Tibial nerve (tissue), 4 donors: ENCODE measurements at regions not wholly inside any gene's neighbourhood (a gene's known extent, or its start where the extent isn't known, plus 50 kb on each side); places are given as distances from the start of the nearest gene placed in this dataset.
"Not testable (repeated sequence)": the region's sequence is repeated elsewhere in the genome, so short reads cannot be mapped to it uniquely, and the experiment has no call there.

ENCODE experiments used
- DNase-seq, 2 donors: peaks; one replicate each; pipeline ENCODE4 v3.0.0-alpha.2; 2019; ENCODE audit warnings: low spot score in 2 of 2
- H3K27ac ChIP-seq, 4 donors: fragments of 200-600 bp; sonication (generic) in 3 of 4; one replicate each; pipeline ENCODE4 v1.5.1; 2017 to 2019; ENCODE audit warnings: mild to moderate bottlenecking in 1 of 4
- H3K27me3 ChIP-seq, 2 donors: fragments of 200-600 bp; sonication (generic) in 1 of 2; one replicate each; pipeline versions ENCODE4 v1.5.1 to v1.6.0; 2017 to 2019
- H3K36me3 ChIP-seq, 3 donors: fragments of 200-600 bp; sonication (generic); one replicate each; pipeline ENCODE4 v1.5.1; 2018 to 2019
- H3K4me1 ChIP-seq, 4 donors: fragments of 200-600 bp; sonication (generic) in 3 of 4; one replicate each; pipeline ENCODE4 v1.5.1; 2017 to 2019
- H3K4me3 ChIP-seq, 4 donors: fragments of 200-600 bp; sonication (generic) in 3 of 4; one replicate each; pipeline ENCODE4 v1.5.1; 2017 to 2019; ENCODE audit warnings: mild to moderate bottlenecking in 1 of 4, moderate library complexity in 1 of 4
- H3K9me3 ChIP-seq, 4 donors: fragments of 200-600 bp; sonication (generic) in 3 of 4; one replicate each; pipeline ENCODE4 v1.5.1; 2017 to 2019
- EP300 ChIP-seq, 2 donors: sonication (generic); formaldehyde crosslinking; IDR thresholded peaks; one replicate each; pipeline ENCODE4 v1.6.1; 2017; ENCODE audit warnings: antibody characterized with exemption in 2 of 2, mild to moderate bottlenecking in 1 of 2
- POLR2A ChIP-seq, 2 donors: fragments of 450-650 bp; IDR thresholded peaks; one replicate each; pipeline ENCODE4 v1.6.1; 2017; ENCODE audit warnings: antibody characterized with exemption in 2 of 2, mild to moderate bottlenecking in 2 of 2, moderate library complexity in 2 of 2
- WGBS, 2 donors: methylation state at CpG; one replicate each; pipeline ENCODE4 v1.1.5; 2018; 5-methylcytosine and 5-hydroxymethylcytosine counted together
- TF ChIP-seq, protein P1 (sequence below), 5 experiments: fragments of 200-600 bp in 3 of 5; fragments of 450-650 bp in 2 of 5; sonication (generic) in 3 of 5; IDR thresholded peaks; one replicate each; pipeline ENCODE4 v1.5.1; 2016 to 2019; ENCODE audit warnings: antibody characterized with exemption in 5 of 5, mild to moderate bottlenecking in 3 of 5, moderate library complexity in 2 of 5

DNA sequence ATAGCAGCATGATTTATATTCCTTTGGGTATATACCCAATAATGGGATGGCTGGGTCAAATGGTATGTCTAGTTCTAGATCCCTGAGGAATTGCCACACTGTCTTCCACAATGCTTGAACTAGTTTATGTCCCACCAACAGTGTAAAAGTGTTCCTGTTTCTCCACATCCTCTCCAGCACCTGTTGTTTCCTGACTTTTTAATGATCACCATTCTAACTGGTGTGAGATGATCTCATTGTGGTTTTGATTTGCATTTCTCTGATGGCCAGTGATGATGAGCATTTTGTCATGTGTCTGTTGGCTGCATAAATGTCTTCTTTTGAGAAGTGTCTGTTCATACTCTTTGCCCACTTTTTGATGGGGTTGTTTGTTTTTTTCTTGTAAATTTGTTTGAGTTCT is 54.0 kb upstream of the GPR89A start:
- not testable (repeated sequence) for H3K4me1 ChIP-seq, H3K27ac ChIP-seq, DNase-seq, H3K27me3 ChIP-seq, H3K36me3 ChIP-seq, H3K9me3 ChIP-seq, H3K4me3 ChIP-seq

DNA sequence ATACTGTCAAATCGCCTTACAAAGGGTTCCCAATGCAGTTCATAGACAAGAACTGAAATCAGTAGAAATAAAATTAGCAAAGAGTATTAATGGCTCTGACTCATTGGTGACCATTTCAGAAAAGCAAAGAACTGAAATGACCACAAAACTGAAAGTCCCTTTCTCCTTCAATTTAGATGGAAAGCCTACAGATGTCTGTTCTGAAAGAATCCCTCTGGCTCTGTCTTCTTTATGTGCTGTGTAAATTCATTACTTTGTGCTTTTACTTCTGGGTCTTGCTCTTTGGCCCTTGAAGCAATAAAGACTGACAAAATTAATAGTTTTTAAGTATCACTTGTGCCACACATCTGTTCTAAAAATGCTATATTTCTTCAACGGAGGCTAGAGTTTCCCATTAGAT is 62.7 kb upstream of the GPR89A start:
- no peak overlapping the region for H3K27ac ChIP-seq
- DNase-seq: no peak
- H3K27me3 ChIP-seq: peaks cover 0 to 8% of the 10 kb centered on the region in 2 donors
- H3K4me1 ChIP-seq: no peaks in the 10 kb centered on the region
- H3K36me3 ChIP-seq: no peaks in the 10 kb centered on the region
- no peak overlapping the region for H3K4me3 ChIP-seq
- WGBS, 2 donors: 72 to 74% methylated on average over 2 of the region's 2 CpGs
- TF ChIP-seq POLR2A (IDR thresholded peaks at IDR 0.05) (no peak), EP300 (IDR thresholded peaks at IDR 0.05) (no peak)
- TF ChIP-seq, protein P1, sequence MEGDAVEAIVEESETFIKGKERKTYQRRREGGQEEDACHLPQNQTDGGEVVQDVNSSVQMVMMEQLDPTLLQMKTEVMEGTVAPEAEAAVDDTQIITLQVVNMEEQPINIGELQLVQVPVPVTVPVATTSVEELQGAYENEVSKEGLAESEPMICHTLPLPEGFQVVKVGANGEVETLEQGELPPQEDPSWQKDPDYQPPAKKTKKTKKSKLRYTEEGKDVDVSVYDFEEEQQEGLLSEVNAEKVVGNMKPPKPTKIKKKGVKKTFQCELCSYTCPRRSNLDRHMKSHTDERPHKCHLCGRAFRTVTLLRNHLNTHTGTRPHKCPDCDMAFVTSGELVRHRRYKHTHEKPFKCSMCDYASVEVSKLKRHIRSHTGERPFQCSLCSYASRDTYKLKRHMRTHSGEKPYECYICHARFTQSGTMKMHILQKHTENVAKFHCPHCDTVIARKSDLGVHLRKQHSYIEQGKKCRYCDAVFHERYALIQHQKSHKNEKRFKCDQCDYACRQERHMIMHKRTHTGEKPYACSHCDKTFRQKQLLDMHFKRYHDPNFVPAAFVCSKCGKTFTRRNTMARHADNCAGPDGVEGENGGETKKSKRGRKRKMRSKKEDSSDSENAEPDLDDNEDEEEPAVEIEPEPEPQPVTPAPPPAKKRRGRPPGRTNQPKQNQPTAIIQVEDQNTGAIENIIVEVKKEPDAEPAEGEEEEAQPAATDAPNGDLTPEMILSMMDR (IDR thresholded peaks at IDR 0.05): no peak
- H3K9me3 ChIP-seq: no peaks in the 10 kb centered on the region

DNA sequence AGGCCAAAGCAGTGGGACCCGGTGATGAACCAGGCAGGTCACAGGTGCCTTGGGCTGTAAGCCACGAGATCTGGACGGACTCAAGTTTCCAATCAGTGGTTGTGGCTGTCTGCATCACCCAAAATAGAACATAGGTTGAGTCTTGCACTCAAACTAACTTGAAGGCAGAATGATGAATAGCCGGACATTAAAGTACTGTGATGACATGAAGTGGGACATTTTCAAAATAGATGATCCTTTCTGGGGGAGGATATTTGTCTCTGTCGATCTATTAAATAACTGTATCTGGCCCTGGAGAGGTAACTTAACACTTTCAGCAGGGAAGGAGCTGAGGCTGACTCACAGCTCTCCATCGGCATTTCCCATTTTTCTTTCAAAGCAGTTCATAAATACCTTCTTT is 66.1 kb upstream of the GPR89A start:
- H3K9me3 ChIP-seq, H3K36me3 ChIP-seq, H3K4me1 ChIP-seq, DNase-seq, H3K4me3 ChIP-seq, H3K27ac ChIP-seq: not testable (repeated sequence)
- H3K27me3 ChIP-seq: peaks cover 0 to 13% of the 10 kb centered on the region in 2 donors
- WGBS, 2 donors: 50 to 52% methylated on average over 4 of the region's 6 CpGs

- not testable (repeated sequence) for H3K4me3 ChIP-seq, DNase-seq, H3K4me1 ChIP-seq, H3K36me3 ChIP-seq, H3K27ac ChIP-seq, H3K9me3 ChIP-seq
- H3K27me3 ChIP-seq: peaks cover 0 to 13% of the 10 kb centered on the region in 2 donors
- WGBS, 2 donors: 31 to 42% methylated on average over 9 of the region's 9 CpGs
These were observed 66.5 kb upstream of the GPR89A start for GRCh38 chr1:145541246-145541645.

- not testable (repeated sequence) for H3K4me3 ChIP-seq, H3K9me3 ChIP-seq, H3K4me1 ChIP-seq, H3K36me3 ChIP-seq, DNase-seq, H3K27ac ChIP-seq
- WGBS, 2 donors: 68 to 72% methylated on average over 3 of the region's 3 CpGs
- H3K27me3 ChIP-seq: peaks cover 0 to 13% of the 10 kb centered on the region in 2 donors
These were observed 69.5 kb upstream of the GPR89A start for GRCh38 chr1:145538118-145538882.

GRCh38 chr1:145537003-145537402 is 70.8 kb upstream of the GPR89A start:
- 79 to 89% methylated on average over 2 of the region's 2 CpGs for WGBS, 2 donors
- H3K27me3 ChIP-seq, H3K4me3 ChIP-seq: not testable (repeated sequence)

GRCh38 chr1:145535461-145535860 is 72.3 kb upstream of the GPR89A start:
- not testable (repeated sequence) for DNase-seq, H3K27me3 ChIP-seq, H3K27ac ChIP-seq, H3K36me3 ChIP-seq, H3K4me3 ChIP-seq, H3K4me1 ChIP-seq, H3K9me3 ChIP-seq
- WGBS, 2 donors: 0 to 4% methylated on average over 2 of the region's 2 CpGs

More at GRCh38 chr1:145537003-145537402, 70.8 kb upstream of the GPR89A start:
- not testable (repeated sequence) for H3K9me3 ChIP-seq, DNase-seq, H3K27ac ChIP-seq, H3K36me3 ChIP-seq, H3K4me1 ChIP-seq

DNA sequence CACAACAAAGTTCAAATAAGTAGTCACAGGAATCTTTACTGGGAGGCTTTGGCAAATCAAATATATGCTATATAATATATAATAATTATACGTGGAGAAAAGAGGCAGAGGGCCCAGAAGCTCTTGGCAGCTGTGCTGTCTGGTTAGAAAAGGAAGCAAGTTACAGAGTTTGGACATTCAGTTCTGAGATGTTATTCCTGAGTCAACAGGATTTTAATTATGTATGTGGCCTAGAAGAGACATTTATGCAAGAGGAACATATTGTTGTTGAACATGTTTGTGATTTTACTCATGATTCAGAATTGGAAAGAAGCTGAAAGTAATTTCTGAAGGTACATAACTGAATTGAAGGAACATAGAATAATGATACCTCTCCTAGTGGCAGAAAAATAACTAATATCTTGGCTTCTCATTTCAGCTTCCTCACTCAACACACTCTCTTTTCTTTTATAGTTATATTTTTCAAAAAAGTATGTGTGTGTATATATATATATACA is 79.7 kb upstream of the GPR89A start:
- H3K27me3 ChIP-seq, DNase-seq, H3K9me3 ChIP-seq, H3K36me3 ChIP-seq, H3K27ac ChIP-seq, H3K4me3 ChIP-seq, H3K4me1 ChIP-seq: not testable (repeated sequence)
- 45 to 51% methylated on average over 1 of the region's 1 CpG for WGBS, 2 donors

DNA sequence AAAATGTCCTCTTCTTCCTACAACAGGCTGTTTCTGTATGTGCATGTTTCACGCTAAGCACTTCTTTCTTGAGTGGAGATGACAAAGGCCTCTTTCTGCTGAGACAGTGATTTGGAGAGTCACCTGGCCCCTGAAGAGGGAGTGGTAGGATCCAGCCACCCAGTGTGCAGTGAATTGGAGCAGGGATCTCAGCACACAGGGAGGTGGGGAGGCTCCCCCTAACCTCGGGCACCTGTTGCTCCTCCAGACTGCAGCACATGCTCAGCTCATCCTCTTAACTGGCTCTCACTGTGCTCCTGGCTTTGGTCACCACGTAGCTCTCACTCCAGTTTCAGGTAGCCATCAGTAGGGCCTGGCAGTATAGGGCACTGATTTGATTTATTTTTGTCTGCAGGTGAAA is 87.6 kb upstream of the GPR89A start:
- 71 to 72% methylated on average over 3 of the region's 3 CpGs for WGBS, 2 donors
- not testable (repeated sequence) for H3K27ac ChIP-seq, DNase-seq

DNA sequence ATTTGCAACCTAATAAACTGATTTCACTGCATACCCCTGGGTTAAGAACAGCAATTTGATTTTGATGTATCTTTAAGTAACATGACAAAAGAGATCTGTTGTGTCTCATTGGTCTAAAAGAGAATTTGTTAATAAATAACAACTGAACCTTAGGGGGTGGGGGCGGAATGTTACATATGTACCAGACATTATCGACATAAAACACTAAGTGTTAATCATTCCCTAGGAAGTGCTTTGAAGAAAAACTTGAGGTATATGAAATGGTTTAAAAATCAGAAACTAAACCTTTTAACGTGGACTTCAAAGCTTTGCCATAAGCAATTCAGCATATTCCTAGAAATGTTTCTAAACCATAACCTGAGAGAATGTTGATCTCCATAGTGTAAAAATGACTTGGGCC is 88.5 kb upstream of the GPR89A start:
- H3K36me3 ChIP-seq, H3K4me3 ChIP-seq, H3K27ac ChIP-seq, H3K4me1 ChIP-seq, H3K9me3 ChIP-seq, H3K27me3 ChIP-seq, DNase-seq: not testable (repeated sequence)
- 68 to 72% methylated on average over 3 of the region's 3 CpGs for WGBS, 2 donors

More for the DNA sequence above, 87.6 kb upstream of the GPR89A start:
- H3K4me3 ChIP-seq, H3K4me1 ChIP-seq, H3K27me3 ChIP-seq, H3K9me3 ChIP-seq, H3K36me3 ChIP-seq: not testable (repeated sequence)

DNA sequence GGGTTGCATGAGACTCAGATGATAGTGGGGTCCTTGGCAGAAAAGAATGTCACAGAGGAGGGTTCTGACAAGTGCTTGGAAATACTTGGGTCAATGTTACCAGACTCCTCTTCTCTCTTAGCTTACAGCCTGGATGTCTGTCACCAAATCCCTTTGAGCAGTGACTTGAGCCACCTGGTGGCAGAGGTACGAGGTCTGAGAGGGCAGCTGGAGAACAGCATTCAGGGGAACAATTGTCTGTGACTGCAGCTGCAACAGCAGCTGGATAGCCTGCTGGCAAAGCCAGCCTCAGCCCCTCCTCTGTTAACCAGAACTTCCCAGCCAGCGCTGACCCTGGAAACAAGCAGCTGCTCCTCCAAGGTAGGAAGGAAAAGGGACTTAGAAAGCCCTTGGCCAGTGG is 87.6 kb upstream of the NBPF20 start:
- not testable (repeated sequence) for H3K4me1 ChIP-seq, DNase-seq, H3K36me3 ChIP-seq, H3K9me3 ChIP-seq, H3K27me3 ChIP-seq, H3K27ac ChIP-seq, H3K4me3 ChIP-seq
- no CpG with 5 or more reads among the region's 2 CpGs for WGBS, 2 donors

GRCh38 chr1:145508053-145508452 is 82.7 kb upstream of the NBPF20 start:
- no CpG with 5 or more reads among the region's 1 CpG for WGBS, 2 donors
- not testable (repeated sequence) for H3K9me3 ChIP-seq

More at GRCh38 chr1:145508053-145508452, 82.7 kb upstream of the NBPF20 start:
- not testable (repeated sequence) for DNase-seq, H3K4me3 ChIP-seq, H3K4me1 ChIP-seq, H3K36me3 ChIP-seq, H3K27ac ChIP-seq, H3K27me3 ChIP-seq
